ENCODE measurements at regions not wholly inside any gene's neighbourhood (a gene's known extent, or its start where the extent isn't known, plus 50 kb on each side); places are given as distances from the start of the nearest gene placed in this dataset.

GRCh38 chr7:25844102-25844870 is 307.7 kb upstream of the NFE2L3 start:
- H3K27me3 ChIP-seq: no peaks in the 10 kb centered on the region
- H3K9me3 ChIP-seq: no peaks in the 10 kb centered on the region
- H3K27ac ChIP-seq (replicated peaks in 1 of 4): peak overlapping the region in 2 of 4 donors; percentile 17 to 84
- TF ChIP-seq POLR2AphosphoS5 (IDR thresholded peaks at IDR 0.05) (no peak), CTCF (IDR thresholded peaks at IDR 0.05) (no peak), POLR2A (IDR thresholded peaks at IDR 0.05; ENCODE audit: low read depth) (no peak), EP300 (IDR thresholded peaks at IDR 0.05) (no peak)
- no peak overlapping the region for H3K4me3 ChIP-seq
- H3K36me3 ChIP-seq: no peaks in the 10 kb centered on the region
- intact Hi-C loops (cut with DNase I): loop anchor here (10.0 kb wide), 1 partner anchor 89 kb away; no protein-coding TSS in a partner anchor
- DNase-seq (ENCODE audit: extremely low spot score): no peak
- 43% methylated on average over 6 of the region's 6 CpGs for WGBS
- peaks cover 57 to 94% (median 89%) of the 10 kb centered on the region in 4 donors for H3K4me1 ChIP-seq

- H3K4me3 ChIP-seq: no peak overlapping the region
- H3K36me3 ChIP-seq: no peaks in the 10 kb centered on the region
- DNase-seq (ENCODE audit: extremely low spot score): no peak
- peaks cover 47 to 96% (median 90%) of the 10 kb centered on the region in 4 donors for H3K4me1 ChIP-seq
- no peak for TF ChIP-seq CTCF (IDR thresholded peaks at IDR 0.05)
- no peak for TF ChIP-seq POLR2A (IDR thresholded peaks at IDR 0.05; ENCODE audit: low read depth)
- TF ChIP-seq EP300 (IDR thresholded peaks at IDR 0.05): no peak
- TF ChIP-seq POLR2AphosphoS5 (IDR thresholded peaks at IDR 0.05): no peak
- no peaks in the 10 kb centered on the region for H3K9me3 ChIP-seq
- 82% methylated on average over 3 of the region's 5 CpGs for WGBS
- H3K27ac ChIP-seq (replicated peaks in 1 of 4): peak overlapping the region; percentile 84 to 87 (median 84)
- no peaks in the 10 kb centered on the region for H3K27me3 ChIP-seq
- intact Hi-C loops (cut with DNase I): loop anchor here (5.0 to 10.0 kb wide), 2 partner anchors 48 to 91 kb away; no protein-coding TSS in a partner anchor
Measured at GRCh38 chr7:25845464-25845863, 306.5 kb upstream of the NFE2L3 start.

- no peaks in the 10 kb centered on the region for H3K9me3 ChIP-seq
- TF ChIP-seq CTCF (IDR thresholded peaks at IDR 0.05): no peak
- peak; percentile 67 to 68 for TF ChIP-seq POLR2AphosphoS5 (IDR thresholded peaks at IDR 0.05)
- H3K4me1 ChIP-seq: peaks cover 44 to 98% (median 92%) of the 10 kb centered on the region in 4 donors
- intact Hi-C loops (cut with DNase I): loop anchor here (5.0 to 10.0 kb wide), 2 partner anchors 49 to 92 kb away; no protein-coding TSS in a partner anchor
- H3K36me3 ChIP-seq: no peaks in the 10 kb centered on the region
- WGBS: 20% methylated on average over 5 of the region's 5 CpGs
- no peak overlapping the region for H3K4me3 ChIP-seq
- peaks cover 0 to 11% (median 0%) of the 10 kb centered on the region in 4 donors for H3K27me3 ChIP-seq
- H3K27ac ChIP-seq (replicated peaks in 1 of 4): peak overlapping the region; percentile 84 to 87 (median 84)
- no peak for DNase-seq (ENCODE audit: extremely low spot score)
Measured at GRCh38 chr7:25846722-25847121, 305.3 kb upstream of the NFE2L3 start.

- H3K4me3 ChIP-seq: no peak overlapping the region
- WGBS: 56% methylated on average over 6 of the region's 6 CpGs
- no peaks in the 10 kb centered on the region for H3K36me3 ChIP-seq
- H3K9me3 ChIP-seq: no peaks in the 10 kb centered on the region
- H3K27ac ChIP-seq (replicated peaks in 1 of 4): peak overlapping the region; percentile 84 to 87 (median 84)
- H3K27me3 ChIP-seq: peaks cover 0 to 19% (median 5%) of the 10 kb centered on the region in 4 donors
- TF ChIP-seq CTCF (IDR thresholded peaks at IDR 0.05) (no peak), POLR2A (IDR thresholded peaks at IDR 0.05; ENCODE audit: low read depth) (no peak), EP300 (IDR thresholded peaks at IDR 0.05) (no peak), POLR2AphosphoS5 (IDR thresholded peaks at IDR 0.05) (peak in 1 of 2 donors; percentile 38)
- DNase-seq (ENCODE audit: extremely low spot score): no peak
- intact Hi-C loops (cut with DNase I): loop anchor here (5.0 to 10.0 kb wide), 2 partner anchors 50 to 93 kb away; no protein-coding TSS in a partner anchor
- peaks cover 44 to 98% (median 92%) of the 10 kb centered on the region in 4 donors for H3K4me1 ChIP-seq
Measured at GRCh38 chr7:25847336-25848070, 304.5 kb upstream of the NFE2L3 start.
